IMR-90 (cell line): ENCODE measurements at regions not wholly inside any gene's neighbourhood (a gene's known extent, or its start where the extent isn't known, plus 50 kb on each side); places are given as distances from the start of the nearest gene placed in this dataset.

Experiments
- ATAC-seq: fragments of 200-7000 bp; cut with Tn5 transposase; 2 replicates; pipeline ENCODE4 v1.9.1; 2020; ENCODE audit warnings: low read depth, mild to moderate bottlenecking, moderate library complexity
- BruUV-seq: library from RNA; stranded (reverse); fragments of 400-500 nt; replicated peaks from 2 replicates; lab custom pipeline; 2021; lab: Mats Ljungman, UMichigan
- CTCF ChIA-PET: fragments of 300-600 bp; formaldehyde crosslinking; extraction: SDS; loops from one replicate; lab custom pipeline; 2021; ENCODE audit warnings: antibody characterized with exemption; lab: Yijun Ruan, JAX
- POLR2A ChIA-PET: fragments of 300-600 bp; sonication (Branson Sonifier 250); formaldehyde crosslinking; loops from one replicate; lab custom pipeline; 2022; ENCODE audit warnings: antibody characterized with exemption; ENCODE audit not compliant: unreplicated experiment; lab: Charles Lee
- DNase-seq: peaks from one replicate; pipeline ENCODE4 v3.0.0; 2013
- H2AFZ ChIP-seq: replicated peaks from 2 replicates; pipeline ENCODE3; 2013; ENCODE audit warnings: low read length, mild to moderate bottlenecking; ENCODE audit not compliant: poor library complexity
- H2AK5ac ChIP-seq: 2 replicates; pipeline ENCODE4 v1.6.1; 2013; ENCODE audit warnings: low read depth, low read length, inconsistent platforms
- H2AK9ac ChIP-seq: replicated peaks from 2 replicates; pipeline ENCODE3; 2013; ENCODE audit warnings: mild to moderate bottlenecking, low read depth, low read length, moderate library complexity; ENCODE audit not compliant: poor library complexity
- H2BK120ac ChIP-seq: 2 replicates; pipeline ENCODE4 v1.6.1; 2013; ENCODE audit warnings: low read depth, low read length, inconsistent platforms
- H2BK15ac ChIP-seq: 3 replicates; pipeline ENCODE4 v1.6.1; 2013; ENCODE audit warnings: low read depth, low read length, inconsistent platforms
- H2BK20ac ChIP-seq: 2 replicates; pipeline ENCODE4 v1.6.1; 2013; ENCODE audit warnings: low read depth, mild to moderate bottlenecking, inconsistent platforms, low read length, moderate library complexity
- H2BK5ac ChIP-seq: 2 replicates; pipeline ENCODE4 v1.6.1; 2013; ENCODE audit warnings: mild to moderate bottlenecking, low read depth, low read length, inconsistent platforms; ENCODE audit not compliant: poor library complexity, severe bottlenecking
- H3K14ac ChIP-seq: replicated peaks from 2 replicates; pipeline ENCODE4 v1.6.1; 2013; ENCODE audit warnings: low read depth, low read length, inconsistent platforms
- H3K18ac ChIP-seq: 2 replicates; pipeline ENCODE4 v1.6.1; 2013; ENCODE audit warnings: low read depth, low read length, control low read depth
- H3K23ac ChIP-seq: 2 replicates; pipeline ENCODE4 v1.6.1; 2013; ENCODE audit warnings: low read depth, low read length, inconsistent platforms
- H3K27ac ChIP-seq: 2 replicates; pipeline ENCODE4 v1.5.1; 2013; ENCODE audit warnings: mild to moderate bottlenecking, control low read depth, low read length; ENCODE audit not compliant: insufficient read depth
- H3K27me3 ChIP-seq: 2 replicates; pipeline ENCODE4 v1.6.1; 2013; ENCODE audit warnings: low read length; ENCODE audit not compliant: control insufficient read depth, insufficient read depth
- H3K36me3 ChIP-seq: 2 replicates; pipeline ENCODE4 v1.6.1; 2013; ENCODE audit warnings: low read length, mixed read lengths; ENCODE audit not compliant: control insufficient read depth, insufficient read depth
- H3K4ac ChIP-seq: 2 replicates; pipeline ENCODE4 v1.6.1; 2013; ENCODE audit warnings: low read depth, low read length, inconsistent platforms
- H3K4me1 ChIP-seq: 2 replicates; pipeline ENCODE4 v1.6.1; 2013; ENCODE audit warnings: low read length, mixed read lengths; ENCODE audit not compliant: control insufficient read depth, insufficient read depth
- H3K4me2 ChIP-seq: 2 replicates; pipeline ENCODE4 v1.6.1; 2013; ENCODE audit warnings: low read depth, mild to moderate bottlenecking, control low read depth, low read length, moderate library complexity
- H3K4me3 ChIP-seq: 2 replicates; pipeline ENCODE4 v1.5.1; 2013; ENCODE audit warnings: low read depth, mild to moderate bottlenecking, control low read depth, low read length, moderate library complexity; ENCODE audit not compliant: insufficient read depth
- H3K56ac ChIP-seq: 2 replicates; pipeline ENCODE4 v1.6.1; 2013; ENCODE audit warnings: low read length, inconsistent platforms; ENCODE audit not compliant: insufficient read depth; ENCODE audit errors: extremely low read depth
- H3K79me1 ChIP-seq, 2 experiments: 2 replicates each; pipeline ENCODE4 v1.6.1; 2013; ENCODE audit warnings: low read length in 2 of 2, inconsistent platforms in 1 of 2, low read depth in 1 of 2
- H3K9ac ChIP-seq: 2 replicates; pipeline ENCODE4 v1.6.1; 2013; ENCODE audit warnings: low read depth, low read length, control low read depth
- H3K9me1 ChIP-seq: 2 replicates; pipeline ENCODE4 v1.6.1; 2013; ENCODE audit warnings: low read length, inconsistent platforms; ENCODE audit not compliant: insufficient read depth
- H3K9me3 ChIP-seq: 2 replicates; pipeline ENCODE4 v1.6.1; 2013; ENCODE audit warnings: low read length; ENCODE audit not compliant: control insufficient read depth, insufficient read depth
- H4K20me1 ChIP-seq: 2 replicates; pipeline ENCODE4 v1.6.1; 2013; ENCODE audit warnings: low read length, inconsistent platforms; ENCODE audit not compliant: insufficient read depth
- H4K5ac ChIP-seq: 2 replicates; pipeline ENCODE4 v1.6.1; 2013; ENCODE audit warnings: mild to moderate bottlenecking, low read depth, low read length, control low read depth
- H4K8ac ChIP-seq, 2 experiments: 2 replicates each; pipeline ENCODE4 v1.6.1; 2013; ENCODE audit warnings: low read depth in 2 of 2, low read length in 2 of 2, control low read depth in 1 of 2, inconsistent platforms in 1 of 2
- H4K91ac ChIP-seq: 2 replicates; pipeline ENCODE4 v1.6.1; 2013; ENCODE audit warnings: low read depth, low read length, inconsistent platforms; ENCODE audit not compliant: insufficient read depth
- CHD1 ChIP-seq: IDR thresholded peaks from 2 replicates; pipeline ENCODE4 v1.6.1; 2012; ENCODE audit warnings: low read depth, low read length, improper control_type of control experiment
- MAFK ChIP-seq: IDR thresholded peaks from 2 replicates; pipeline ENCODE4 v1.6.1; 2012; ENCODE audit warnings: low read depth, low read length, improper control_type of control experiment
- MXI1 ChIP-seq: IDR thresholded peaks from 2 replicates; pipeline ENCODE4 v1.6.1; 2012; ENCODE audit warnings: low read depth, mild to moderate bottlenecking, low read length, moderate library complexity, borderline replicate concordance
- RCOR1 ChIP-seq: IDR thresholded peaks from 2 replicates; pipeline ENCODE4 v1.6.1; 2012; ENCODE audit warnings: mild to moderate bottlenecking, low read length, improper control_type of control experiment; ENCODE audit not compliant: insufficient replicate concordance
- RFX5 ChIP-seq: IDR thresholded peaks from 2 replicates; pipeline ENCODE4 v1.8.0; 2012; ENCODE audit warnings: low read depth, mild to moderate bottlenecking, low read length, moderate library complexity
- WGBS, 2 experiments: methylation state at CpG; one replicate each; pipeline versions ENCODE4 v1.1.5 to v1.1.7; 2013; ENCODE audit warnings: missing lambda C conversion rate in 2 of 2; ENCODE audit not compliant: insufficient read length in 1 of 2; ENCODE audit errors: extremely low coverage in 2 of 2; 5-methylcytosine and 5-hydroxymethylcytosine counted together
- dilution Hi-C: fragments of 300-500 bp; cut with HindIII; formaldehyde crosslinking; loops from one replicate; pipeline ENCODE4 v1.14.3; 2018; ENCODE audit warnings: low sequenced_read_pairs; ENCODE audit not compliant: unreplicated experiment
- in situ Hi-C: fragments of 300-500 bp; cut with MboI; formaldehyde crosslinking; loops from 3 replicates; pipeline ENCODE4 v1.14.3; 2019; ENCODE audit warnings: low sequenced_read_pairs, inconsistent platforms, mixed read lengths
- intact Hi-C: fragments of 100-400 bp; cut with micrococcal nuclease; formaldehyde crosslinking; loops from 2 replicates; pipeline ENCODE4 v1.10.0; 2022

GRCh38 chr3:94996743-94997142 is 933.9 kb downstream of the NSUN3 start:
- Histone ChIP-seq H3K4me2 (no peak overlapping the region), H3K14ac (no peak overlapping the region), H3K4me3 (no peak overlapping the region), H3K4me1 (no peaks in the 10 kb centered on the region), H2AFZ (no peak overlapping the region), H4K5ac (no peak overlapping the region), H2BK120ac (no peak overlapping the region), H3K56ac (no peak overlapping the region), H3K23ac (no peak overlapping the region), H2BK20ac (no peak overlapping the region), H4K91ac (no peak overlapping the region), H3K9me1 (no peaks in the 10 kb centered on the region), H3K79me1 (no peaks in the 10 kb centered on the region), H4K20me1 (no peaks in the 10 kb centered on the region), H2AK5ac (no peak overlapping the region), H3K27me3 (no peaks in the 10 kb centered on the region), H3K18ac (no peak overlapping the region), H2BK5ac (no peak overlapping the region), H3K9ac (no peak overlapping the region), H3K4ac (no peak overlapping the region), H2BK15ac (no peak overlapping the region), H2AK9ac (no peak overlapping the region), H4K8ac (no peak overlapping the region), H3K9me3 (no peaks in the 10 kb centered on the region; the same call in 1 of the 2 replicates), H3K36me3 (no peaks in the 10 kb centered on the region), H3K27ac (no peak overlapping the region)
- intact Hi-C loops (no loop called here), in situ Hi-C loops (no loop called here), dilution Hi-C loops (no loop called here)
- CTCF ChIA-PET, result no interaction called here
- POLR2A ChIA-PET, result no interaction called here
- ATAC-seq (no peak), DNase-seq (no peak)
- BruUV-seq, result no TSS peak
- WGBS, 2 experiments, result no CpG with 5 or more reads among the region's 3 CpGs
- TF ChIP-seq MXI1, result no peak
- no peak for TF ChIP-seq RCOR1
- no peak for TF ChIP-seq CHD1
- no peak for TF ChIP-seq MAFK
- no peak for TF ChIP-seq RFX5
